Heart right ventricle (tissue), 16 donors: ENCODE measurements at regions not wholly inside any gene's neighbourhood (a gene's known extent, or its start where the extent isn't known, plus 50 kb on each side); places are given as distances from the start of the nearest gene placed in this dataset.

Source experiments
- ATAC-seq, 8 donors: fragments of 200-7000 bp; cut with Tn5 transposase; one replicate each; pipeline ENCODE4 v1.9.1; 2020; ENCODE audit warnings: mild to moderate bottlenecking in 8 of 8, moderate library complexity in 8 of 8, moderate number of reproducible peaks in 1 of 8
- DNase-seq, 2 donors: peaks; one replicate each; pipeline ENCODE4 v3.0.0-alpha.2; 2020
- H3K27ac ChIP-seq, 10 donors: fragments of 200-600 bp; sonication (generic) in 2 of 10; one replicate each; pipeline versions ENCODE4 v1.5.0 to v1.8.0; 2020 to 2022; ENCODE audit warnings: mild to moderate bottlenecking in 3 of 10
- H3K27me3 ChIP-seq, 7 donors: fragments of 200-600 bp; one replicate each; pipeline ENCODE4 v1.8.0; 2021 to 2022; ENCODE audit warnings: mild to moderate bottlenecking in 2 of 7
- H3K36me3 ChIP-seq, 9 donors: fragments of 200-600 bp; sonication (generic) in 1 of 9; one replicate each; pipeline versions ENCODE4 v1.5.0 to v1.8.0; 2020 to 2022; ENCODE audit warnings: mild to moderate bottlenecking in 2 of 9
- H3K4me1 ChIP-seq, 9 donors: fragments of 200-600 bp; sonication (generic) in 1 of 9; one replicate each; pipeline versions ENCODE4 v1.5.0 to v1.8.0; 2020 to 2022; ENCODE audit warnings: mild to moderate bottlenecking in 4 of 9
- H3K4me3 ChIP-seq, 10 donors: fragments of 200-600 bp; sonication (generic) in 2 of 10; one replicate each; pipeline versions ENCODE4 v1.5.0 to v1.8.0; 2020 to 2022; ENCODE audit warnings: mild to moderate bottlenecking in 7 of 10, moderate library complexity in 2 of 10
- H3K9me3 ChIP-seq, 11 donors: fragments of 200-600 bp in 10 of 11; sonication (generic) in 2 of 11; one replicate each; pipeline versions ENCODE4 v1.5.0 to v1.8.0; 2013 to 2022; ENCODE audit warnings: mild to moderate bottlenecking in 2 of 11, control low read depth in 1 of 11, moderate library complexity in 1 of 11
- WGBS, 2 donors: extraction: QIAGEN DNeasy Blood & Tissue Kit; methylation state at CpG; one replicate each; pipeline ENCODE4 v1.1.7; 2013; ENCODE audit warnings: inconsistent platforms in 1 of 2; 5-methylcytosine and 5-hydroxymethylcytosine counted together
- intact Hi-C, 10 donors: fragments of 100-400 bp; cut with DNase I; formaldehyde crosslinking; loops; one replicate each; pipeline versions ENCODE4 v1.11.1 to v1.14.2; 2022
- TF ChIP-seq, protein P1 (sequence below), 9 donors: fragments of 200-600 bp; sonication (generic) in 2 of 9; IDR thresholded peaks; one replicate each; pipeline versions ENCODE4 v1.5.0 to v1.8.0; 2021 to 2022; ENCODE audit warnings: antibody characterized with exemption in 9 of 9, mild to moderate bottlenecking in 5 of 9, moderate library complexity in 1 of 9
- donor health status: Arrhythmogenic right ventricular cardiomyopathy.
- donor health status: ischemic (EF 13 %, LVEDD 7.1; RV severe dilation, severe dysfunction).
- donor health status: healthy with polysubstance abuse.
- donor health status: DM: no; HTN: yes; CAD: no.
- donor health status: DM: no; HTN: no; CAD: no.
- donor health status: ischemic (EF 25% LVEDD 6.9; RV normal size, moderate dysfunction).
- donor health status: ischemic (EF 25% LVEDD 5.7; RV mildly dilated, moderate dysfunction).
- donor health status: healthy.
- donor health status: DM: yes; HTN: yes; CAD: no.
- donor health status: Ischemic cardiomyopathy.
- donor health status: ischemic (EF 35%, LVEDD 5.7; RV mildly dilated, moderate dysfunction).
- donor health status: nonischemic (EF 11% LVEDD 7.7; RV severe dilation, severe dysfunction).
- donor health status: DM: yes; HTN: yes; CAD: no.
- donor health status: PGD.
- donor health status: ischemic (EF 29% LVEDD 5.4; RV normal size, mild dysfunction).
- donor health status: nonischemic (EF 23%, LVEDD 6.1; RV moderate dilation, normal function).

DNA sequence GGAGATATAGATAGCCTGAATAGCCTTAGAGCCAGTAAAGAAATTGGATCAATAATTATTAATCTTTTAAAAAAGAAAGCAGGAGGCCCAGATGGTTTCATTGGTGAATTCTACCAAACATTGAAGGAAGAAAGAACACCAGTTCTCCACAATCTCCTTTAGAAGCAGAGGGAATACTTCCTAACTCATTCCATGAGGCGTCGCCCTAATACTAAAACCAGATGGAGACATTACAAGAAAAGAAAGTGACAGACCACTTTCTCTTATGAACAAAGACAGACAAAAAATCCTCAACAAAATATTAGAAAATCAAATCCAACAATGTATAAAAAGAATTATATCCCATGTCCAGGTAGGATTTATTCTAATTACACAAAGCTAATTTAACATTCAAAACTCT, 362.6 kb downstream of the BCAT1 start:
- no peak for ATAC-seq
- no peak overlapping the region for H3K4me3 ChIP-seq

DNA sequence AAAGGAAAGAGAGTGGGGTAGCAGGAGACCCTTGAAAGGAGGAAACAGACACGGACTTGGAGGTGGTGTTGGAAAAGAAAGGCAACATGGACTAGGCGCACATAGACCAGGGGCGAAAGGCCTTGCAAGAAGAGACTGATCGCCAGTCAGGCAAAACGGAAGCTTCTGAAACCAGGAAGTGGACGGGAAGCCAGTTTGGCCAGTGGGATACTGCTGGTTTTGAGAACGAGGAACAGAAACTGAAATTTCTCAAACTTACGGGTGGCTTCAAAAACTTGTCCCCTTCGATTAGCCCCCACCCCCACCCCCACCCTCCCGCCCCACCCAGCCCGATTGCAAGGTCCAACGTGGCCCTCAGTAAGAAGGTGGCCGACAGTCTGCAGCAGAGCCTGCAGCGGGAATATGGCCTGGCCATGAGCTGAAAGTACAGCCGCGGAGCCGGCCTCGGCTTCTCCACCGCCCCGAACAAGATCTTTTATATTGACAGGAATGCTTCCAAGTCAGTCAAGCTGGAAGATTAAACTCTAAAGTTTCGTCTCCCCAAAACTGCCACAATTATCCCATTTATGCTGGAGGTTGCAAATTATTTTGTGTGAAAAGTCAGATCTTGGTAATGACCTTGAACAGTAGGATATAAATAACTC, 364.7 kb downstream of the BCAT1 start:
- H3K27ac ChIP-seq: no peak overlapping the region
- DNase-seq (no peak), ATAC-seq (no peak)
- TF ChIP-seq, protein P1, sequence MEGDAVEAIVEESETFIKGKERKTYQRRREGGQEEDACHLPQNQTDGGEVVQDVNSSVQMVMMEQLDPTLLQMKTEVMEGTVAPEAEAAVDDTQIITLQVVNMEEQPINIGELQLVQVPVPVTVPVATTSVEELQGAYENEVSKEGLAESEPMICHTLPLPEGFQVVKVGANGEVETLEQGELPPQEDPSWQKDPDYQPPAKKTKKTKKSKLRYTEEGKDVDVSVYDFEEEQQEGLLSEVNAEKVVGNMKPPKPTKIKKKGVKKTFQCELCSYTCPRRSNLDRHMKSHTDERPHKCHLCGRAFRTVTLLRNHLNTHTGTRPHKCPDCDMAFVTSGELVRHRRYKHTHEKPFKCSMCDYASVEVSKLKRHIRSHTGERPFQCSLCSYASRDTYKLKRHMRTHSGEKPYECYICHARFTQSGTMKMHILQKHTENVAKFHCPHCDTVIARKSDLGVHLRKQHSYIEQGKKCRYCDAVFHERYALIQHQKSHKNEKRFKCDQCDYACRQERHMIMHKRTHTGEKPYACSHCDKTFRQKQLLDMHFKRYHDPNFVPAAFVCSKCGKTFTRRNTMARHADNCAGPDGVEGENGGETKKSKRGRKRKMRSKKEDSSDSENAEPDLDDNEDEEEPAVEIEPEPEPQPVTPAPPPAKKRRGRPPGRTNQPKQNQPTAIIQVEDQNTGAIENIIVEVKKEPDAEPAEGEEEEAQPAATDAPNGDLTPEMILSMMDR (IDR thresholded peaks at IDR 0.05): no peak
- no peaks in the 10 kb centered on the region for H3K27me3 ChIP-seq
- H3K4me1 ChIP-seq: no peaks in the 10 kb centered on the region
- no peaks in the 10 kb centered on the region for H3K36me3 ChIP-seq
- peaks cover 0 to 19% (median 0%) of the 10 kb centered on the region in 11 donors for H3K9me3 ChIP-seq
- intact Hi-C loops: no loop called here
- 92 to 93% methylated on average over 21 of the region's 21 CpGs for WGBS, 2 donors
- H3K4me3 ChIP-seq: no peak overlapping the region

More for the DNA sequence above, 362.6 kb downstream of the BCAT1 start:
- H3K36me3 ChIP-seq: no peaks in the 10 kb centered on the region
- DNase-seq: no peak
- TF ChIP-seq, protein P1 (IDR thresholded peaks at IDR 0.05): no peak
- H3K4me1 ChIP-seq: no peaks in the 10 kb centered on the region
- H3K27me3 ChIP-seq: no peaks in the 10 kb centered on the region
- intact Hi-C loops: no loop called here
- WGBS, 2 donors: 93% methylated on average over 2 of the region's 2 CpGs
- no peak overlapping the region for H3K27ac ChIP-seq
- H3K9me3 ChIP-seq: no peaks in the 10 kb centered on the region

DNA sequence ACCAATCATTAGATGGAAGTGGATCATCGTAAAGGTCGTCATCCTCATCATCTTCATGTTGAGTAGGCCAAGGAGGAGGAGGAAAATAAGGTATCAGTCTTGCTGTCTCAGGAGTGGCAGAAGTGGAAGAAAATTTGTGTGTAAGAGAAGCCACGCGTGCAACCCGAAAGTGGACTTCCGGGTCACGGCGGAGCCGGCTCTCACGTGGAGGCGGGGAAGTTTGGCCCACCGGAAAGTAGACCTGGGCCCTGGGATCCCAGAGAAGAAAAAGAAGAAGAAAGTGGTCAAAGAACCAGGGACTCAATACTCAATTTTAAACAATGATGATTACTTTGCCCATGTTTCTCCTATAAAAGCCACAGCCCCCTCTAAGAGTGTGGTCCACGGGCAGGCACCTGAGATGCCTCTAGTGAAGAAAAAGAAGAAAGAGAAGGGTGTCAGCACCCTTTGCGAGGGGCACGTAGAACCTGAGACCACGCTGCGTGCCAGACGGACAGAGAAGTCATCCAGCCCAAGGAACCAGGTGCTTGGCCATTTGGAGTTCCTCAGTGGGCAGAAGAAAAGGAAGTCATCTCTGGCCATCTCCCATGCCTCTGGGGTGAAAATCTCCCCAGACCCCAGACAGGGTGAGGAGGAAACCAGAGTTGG, 365.8 kb downstream of the BCAT1 start:
- TF ChIP-seq, protein P1 (IDR thresholded peaks at IDR 0.05): no peak
- WGBS, 2 donors: 96 to 98% methylated on average over 18 of the region's 18 CpGs
- H3K9me3 ChIP-seq: peaks cover 0 to 22% (median 0%) of the 10 kb centered on the region in 11 donors
- DNase-seq: no peak
- H3K27me3 ChIP-seq: no peaks in the 10 kb centered on the region
- H3K27ac ChIP-seq: no peak overlapping the region
- H3K36me3 ChIP-seq: no peaks in the 10 kb centered on the region
- H3K4me1 ChIP-seq: no peaks in the 10 kb centered on the region
- intact Hi-C loops: no loop called here
- H3K4me3 ChIP-seq: no peak overlapping the region
- no peak for ATAC-seq

DNA sequence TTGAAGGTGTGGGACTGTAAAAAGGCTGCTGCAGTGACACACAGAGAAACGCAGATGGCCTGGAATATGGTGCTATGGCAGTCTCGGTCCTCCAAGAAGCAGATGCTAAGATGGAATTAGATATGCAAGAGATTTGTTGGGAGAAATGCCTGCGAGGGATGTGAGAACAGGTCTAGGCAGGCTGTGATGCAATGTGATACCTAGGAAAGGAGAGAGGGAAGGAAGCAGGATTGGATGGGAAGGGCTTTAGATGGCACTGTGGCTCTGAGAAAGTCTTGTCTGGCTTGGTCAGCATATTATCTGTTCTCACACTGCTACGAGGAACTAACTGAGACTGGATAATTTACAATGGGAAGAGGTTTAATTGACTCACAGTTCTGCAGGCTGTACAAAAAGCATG, 374.4 kb downstream of the BCAT1 start:
- Histone ChIP-seq H3K36me3 (no peaks in the 10 kb centered on the region), H3K9me3 (peaks cover 0 to 9% (median 0%) of the 10 kb centered on the region in 11 donors), H3K4me3 (no peak overlapping the region), H3K27ac (no peak overlapping the region), H3K27me3 (peaks cover 0 to 8% (median 0%) of the 10 kb centered on the region in 7 donors), H3K4me1 (no peaks in the 10 kb centered on the region)
- TF ChIP-seq, protein P1 (IDR thresholded peaks at IDR 0.05): no peak
- ATAC-seq: no peak
- intact Hi-C loops: no loop called here
- WGBS, 2 donors: 79 to 83% methylated on average over 4 of the region's 4 CpGs
- no peak for DNase-seq
